Peyer's patch (tissue), 4 donors: ENCODE measurements at regions not wholly inside any gene's neighbourhood (a gene's known extent, or its start where the extent isn't known, plus 50 kb on each side); places are given as distances from the start of the nearest gene placed in this dataset.

Experiments used
- POLR2A ChIP-seq, 2 donors: fragments of 450-650 bp; IDR thresholded peaks; one replicate each; pipeline ENCODE4 v1.5.1; 2017; ENCODE audit warnings: antibody characterized with exemption in 2 of 2, mild to moderate bottlenecking in 2 of 2, moderate library complexity in 2 of 2
- TF ChIP-seq, protein P1 (sequence below), 6 experiments: fragments of 450-650 bp in 4 of 6; fragments of 200-600 bp in 2 of 6; sonication (generic) in 1 of 6; IDR thresholded peaks; one replicate each; pipeline ENCODE4 v1.5.1; 2017 to 2019; ENCODE audit warnings: antibody characterized with exemption in 6 of 6, mild to moderate bottlenecking in 3 of 6, moderate library complexity in 1 of 6

DNA sequence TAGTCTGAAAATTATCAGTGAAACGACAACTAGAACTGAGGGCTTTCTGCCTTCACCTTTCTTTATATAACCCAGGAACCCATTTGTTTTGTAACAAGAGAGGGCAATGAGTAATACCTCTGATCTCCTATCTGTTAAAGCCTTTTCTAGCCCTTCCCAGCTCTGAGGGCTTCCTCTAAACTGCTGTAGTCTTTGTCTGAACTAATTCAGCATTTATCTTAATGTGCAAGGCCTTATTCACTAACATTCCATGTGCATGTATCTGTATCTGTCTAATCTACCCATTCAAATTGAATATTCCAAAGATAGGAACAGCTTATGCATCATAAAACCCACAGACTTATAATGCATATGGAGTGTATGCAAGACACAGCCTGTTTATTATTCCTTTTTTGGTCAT is 167.1 kb downstream of the LYPLAL1 start:
- TF ChIP-seq, protein P1, sequence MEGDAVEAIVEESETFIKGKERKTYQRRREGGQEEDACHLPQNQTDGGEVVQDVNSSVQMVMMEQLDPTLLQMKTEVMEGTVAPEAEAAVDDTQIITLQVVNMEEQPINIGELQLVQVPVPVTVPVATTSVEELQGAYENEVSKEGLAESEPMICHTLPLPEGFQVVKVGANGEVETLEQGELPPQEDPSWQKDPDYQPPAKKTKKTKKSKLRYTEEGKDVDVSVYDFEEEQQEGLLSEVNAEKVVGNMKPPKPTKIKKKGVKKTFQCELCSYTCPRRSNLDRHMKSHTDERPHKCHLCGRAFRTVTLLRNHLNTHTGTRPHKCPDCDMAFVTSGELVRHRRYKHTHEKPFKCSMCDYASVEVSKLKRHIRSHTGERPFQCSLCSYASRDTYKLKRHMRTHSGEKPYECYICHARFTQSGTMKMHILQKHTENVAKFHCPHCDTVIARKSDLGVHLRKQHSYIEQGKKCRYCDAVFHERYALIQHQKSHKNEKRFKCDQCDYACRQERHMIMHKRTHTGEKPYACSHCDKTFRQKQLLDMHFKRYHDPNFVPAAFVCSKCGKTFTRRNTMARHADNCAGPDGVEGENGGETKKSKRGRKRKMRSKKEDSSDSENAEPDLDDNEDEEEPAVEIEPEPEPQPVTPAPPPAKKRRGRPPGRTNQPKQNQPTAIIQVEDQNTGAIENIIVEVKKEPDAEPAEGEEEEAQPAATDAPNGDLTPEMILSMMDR (IDR thresholded peaks at IDR 0.05), result no peak
- no peak for TF ChIP-seq POLR2A (IDR thresholded peaks at IDR 0.05)
